Esophagus muscularis mucosa (tissue), 4 donors: ENCODE measurements at regions not wholly inside any gene's neighbourhood (a gene's known extent, or its start where the extent isn't known, plus 50 kb on each side); places are given as distances from the start of the nearest gene placed in this dataset.

ENCODE experiments used
- DNase-seq: peaks from one replicate; pipeline ENCODE4 v3.0.0-alpha.2; 2017; ENCODE audit errors: extremely low spot score
- H3K27ac ChIP-seq, 4 donors: fragments of 200-600 bp; sonication (generic); replicated peaks in 1 of 4; 1 replicate in 3 of 4; 2 replicates in 1 of 4; pipeline ENCODE4 v1.5.1; 2016 to 2019; ENCODE audit warnings: mild to moderate bottlenecking in 1 of 4
- H3K27me3 ChIP-seq, 4 donors: fragments of 200-600 bp; sonication (generic); one replicate each; pipeline versions ENCODE4 v1.5.1 to v1.6.0; 2016 to 2019
- H3K36me3 ChIP-seq, 4 donors: fragments of 200-600 bp; sonication (generic); one replicate each; pipeline ENCODE4 v1.5.1; 2016 to 2019
- H3K4me1 ChIP-seq, 4 donors: fragments of 200-600 bp; sonication (generic); one replicate each; pipeline ENCODE4 v1.5.1; 2016 to 2019
- H3K4me3 ChIP-seq, 4 donors: fragments of 200-600 bp; sonication (generic); 1 replicate in 2 of 4; 2 replicates in 2 of 4; pipeline ENCODE4 v1.5.1; 2016 to 2019; ENCODE audit warnings: mild to moderate bottlenecking in 4 of 4, moderate library complexity in 1 of 4
- H3K9me3 ChIP-seq, 4 donors: fragments of 200-600 bp; sonication (generic); 1 replicate in 3 of 4; 2 replicates in 1 of 4; pipeline ENCODE4 v1.5.1; 2016 to 2019
- CTCF ChIP-seq, 3 experiments: fragments of 200-600 bp in 2 of 3; fragments of 450-650 bp in 1 of 3; sonication (generic) in 2 of 3; IDR thresholded peaks; one replicate each; pipeline ENCODE4 v1.5.1; 2017 to 2019; ENCODE audit warnings: antibody characterized with exemption in 3 of 3, mild to moderate bottlenecking in 2 of 3, moderate library complexity in 1 of 3
- EP300 ChIP-seq: sonication (generic); formaldehyde crosslinking; IDR thresholded peaks from one replicate; pipeline ENCODE4 v1.6.1; 2017; ENCODE audit warnings: antibody characterized with exemption
- POLR2A ChIP-seq: fragments of 450-650 bp; IDR thresholded peaks from one replicate; pipeline ENCODE4 v1.6.1; 2017; ENCODE audit warnings: antibody characterized with exemption, moderate library complexity, mild to moderate bottlenecking, low read depth
- POLR2AphosphoS5 ChIP-seq, 2 donors: sonication (generic); formaldehyde crosslinking; IDR thresholded peaks; one replicate each; pipeline ENCODE4 v1.6.1; 2017; ENCODE audit warnings: antibody characterized with exemption in 2 of 2
- WGBS: methylation state at CpG from one replicate; pipeline ENCODE4 v1.1.5; 2018; 5-methylcytosine and 5-hydroxymethylcytosine counted together
- intact Hi-C: fragments of 100-400 bp; cut with DNase I; formaldehyde crosslinking; loops from one replicate; pipeline ENCODE4 v1.15.1; 2023

GRCh38 chr2:195016841-195017240 is 640.2 kb upstream of the SLC39A10 start:
- Histone ChIP-seq H3K9me3 (no peaks in the 10 kb centered on the region), H3K4me3 (no peak overlapping the region), H3K27ac (no peak overlapping the region), H3K36me3 (no peaks in the 10 kb centered on the region), H3K4me1 (peaks cover 0 to 20% (median 7%) of the 10 kb centered on the region in 4 donors), H3K27me3 (no peaks in the 10 kb centered on the region)
- TF ChIP-seq POLR2AphosphoS5 (IDR thresholded peaks at IDR 0.05) = no peak
- TF ChIP-seq POLR2A = no peak
- no peak for TF ChIP-seq CTCF (IDR thresholded peaks at IDR 0.05)
- no peak for TF ChIP-seq EP300
- no peak for DNase-seq
- WGBS = 38% methylated on average over 2 of the region's 2 CpGs
- intact Hi-C loops = no loop called here

DNA sequence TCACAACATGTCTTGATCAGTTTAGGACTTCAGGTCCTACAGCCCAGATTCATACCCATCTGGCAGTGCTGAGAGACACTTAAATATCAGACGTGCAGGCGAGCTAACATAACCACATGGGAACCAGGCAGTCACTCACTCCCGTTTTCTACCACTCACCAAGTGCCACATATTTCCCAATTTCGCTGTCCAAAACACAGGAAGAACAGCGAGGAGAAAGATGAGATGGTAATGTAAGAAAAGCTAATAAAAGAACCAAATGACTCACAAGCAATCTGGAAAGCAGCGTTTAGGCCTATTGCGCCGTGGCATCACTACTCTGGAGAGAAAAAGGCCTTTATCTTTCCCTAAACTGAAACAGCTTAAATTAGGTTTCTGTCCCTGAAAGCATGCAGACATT is 647.8 kb upstream of the SLC39A10 start:
- 73% methylated on average over 8 of the region's 8 CpGs for WGBS
- intact Hi-C loops = no loop called here
- no peak overlapping the region for H3K4me3 ChIP-seq
- no peak for TF ChIP-seq POLR2AphosphoS5 (IDR thresholded peaks at IDR 0.05)
- no peak for TF ChIP-seq EP300
- no peak for TF ChIP-seq POLR2A
- TF ChIP-seq CTCF (IDR thresholded peaks at IDR 0.05) = no peak
- H3K27ac ChIP-seq = no peak overlapping the region
- H3K9me3 ChIP-seq = no peaks in the 10 kb centered on the region
- peaks cover 0 to 12% (median 8%) of the 10 kb centered on the region in 4 donors for H3K4me1 ChIP-seq
- no peaks in the 10 kb centered on the region for H3K36me3 ChIP-seq
- no peaks in the 10 kb centered on the region for H3K27me3 ChIP-seq
- DNase-seq = no peak

GRCh38 chr2:195006856-195007255 is 650.2 kb upstream of the SLC39A10 start:
- no peak for DNase-seq
- H3K27me3 ChIP-seq = no peaks in the 10 kb centered on the region
- H3K4me1 ChIP-seq = peaks cover 0 to 19% (median 15%) of the 10 kb centered on the region in 4 donors
- no peaks in the 10 kb centered on the region for H3K36me3 ChIP-seq
- H3K9me3 ChIP-seq = no peaks in the 10 kb centered on the region
- 69% methylated on average over 5 of the region's 5 CpGs for WGBS
- no peak overlapping the region for H3K4me3 ChIP-seq
- TF ChIP-seq POLR2A (no peak), CTCF (IDR thresholded peaks at IDR 0.05) (no peak), POLR2AphosphoS5 (IDR thresholded peaks at IDR 0.05) (no peak), EP300 (no peak)
- intact Hi-C loops = no loop called here
- no peak overlapping the region for H3K27ac ChIP-seq

DNA sequence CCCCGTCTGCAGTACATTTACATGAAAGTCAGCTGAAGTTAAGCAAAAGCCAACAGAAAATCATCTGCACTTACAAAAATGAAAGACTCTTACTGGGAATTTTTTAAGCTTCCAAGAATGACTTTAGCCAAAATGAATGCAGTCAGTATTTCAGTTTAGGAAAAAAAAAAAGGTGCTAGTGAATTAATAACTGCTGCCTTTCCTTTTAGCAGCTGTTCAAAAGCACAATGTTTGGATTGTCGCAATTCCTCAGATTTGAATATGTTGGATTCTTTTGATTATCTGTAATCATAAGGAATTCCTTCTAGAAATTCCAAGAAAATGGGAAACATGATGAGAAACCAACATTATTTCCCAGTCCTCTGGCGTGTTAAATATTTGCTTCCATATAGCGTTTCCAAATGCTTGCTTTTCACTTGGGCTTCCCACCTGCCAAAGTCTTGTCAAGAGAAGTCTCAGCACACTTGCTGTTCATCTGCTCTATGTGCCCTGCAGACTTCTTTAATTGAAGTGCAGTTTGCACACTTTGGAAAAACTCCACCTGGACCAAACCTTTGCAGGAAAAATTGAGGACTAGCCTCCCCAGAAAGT is 653.0 kb upstream of the SLC39A10 start:
- H3K27me3 ChIP-seq = no peaks in the 10 kb centered on the region

More for the DNA sequence above, 653.0 kb upstream of the SLC39A10 start:
- no peak for DNase-seq
- no peak overlapping the region for H3K27ac ChIP-seq
- no peak for TF ChIP-seq CTCF (IDR thresholded peaks at IDR 0.05)
- no peak for TF ChIP-seq EP300
- no peak for TF ChIP-seq POLR2AphosphoS5 (IDR thresholded peaks at IDR 0.05)
- no peak for TF ChIP-seq POLR2A
- no peaks in the 10 kb centered on the region for H3K9me3 ChIP-seq
- intact Hi-C loops = no loop called here
- no peaks in the 10 kb centered on the region for H3K36me3 ChIP-seq
- no peak overlapping the region for H3K4me3 ChIP-seq
- WGBS = 32% methylated on average over 4 of the region's 4 CpGs
- H3K4me1 ChIP-seq = peaks cover 0 to 19% (median 15%) of the 10 kb centered on the region in 4 donors
